CD14-positive monocyte (primary cell): ENCODE measurements at regions not wholly inside any gene's neighbourhood (a gene's known extent, or its start where the extent isn't known, plus 50 kb on each side); places are given as distances from the start of the nearest gene placed in this dataset.

Experiments
- DNase-seq, 3 donors: peaks; one replicate each; pipeline ENCODE4 v3.0.0-alpha.2; 2011 to 2022
- H2AFZ ChIP-seq: 2 replicates; pipeline ENCODE4 v1.6.0; 2012; ENCODE audit warnings: mild to moderate bottlenecking, low read depth, low read length, inconsistent platforms; ENCODE audit not compliant: insufficient read depth, poor library complexity, severe bottlenecking
- H3K27ac ChIP-seq, 2 donors: 1 replicate in 1 of 2; 2 replicates in 1 of 2; pipeline ENCODE4 v1.5.1; 2012 to 2013; ENCODE audit warnings: low read length in 2 of 2, control low read depth in 1 of 2, inconsistent platforms in 1 of 2, low read depth in 1 of 2, mild to moderate bottlenecking in 1 of 2
- H3K27me3 ChIP-seq, 2 donors: one replicate each; pipeline versions ENCODE4 v1.6.0 to v1.6.1; 2011 to 2013; ENCODE audit warnings: low read length in 2 of 2; ENCODE audit not compliant: control insufficient read depth in 2 of 2, insufficient read depth in 2 of 2
- H3K36me3 ChIP-seq, 2 donors: replicated peaks in 1 of 2; 1 replicate in 1 of 2; 2 replicates in 1 of 2; pipeline versions ENCODE4 v1.5.1 to v1.6.1; 2012 to 2013; ENCODE audit warnings: low read length in 2 of 2, control low read depth in 1 of 2, inconsistent platforms in 1 of 2, mild to moderate bottlenecking in 1 of 2; ENCODE audit not compliant: insufficient read depth in 2 of 2, control insufficient read depth in 1 of 2
- H3K4me1 ChIP-seq, 2 donors: 1 replicate in 1 of 2; 2 replicates in 1 of 2; pipeline versions ENCODE4 v1.5.1 to v1.6.1; 2012 to 2013; ENCODE audit warnings: low read length in 2 of 2, control low read depth in 1 of 2, inconsistent platforms in 1 of 2, mild to moderate bottlenecking in 1 of 2, moderate library complexity in 1 of 2; ENCODE audit not compliant: insufficient read depth in 2 of 2, control insufficient read depth in 1 of 2
- H3K4me2 ChIP-seq: replicated peaks from 2 replicates; pipeline ENCODE3; 2012; ENCODE audit warnings: low read length, moderate library complexity, mild to moderate bottlenecking; ENCODE audit not compliant: poor library complexity, severe bottlenecking; ENCODE audit errors: extremely low read depth
- H3K4me3 ChIP-seq, 3 experiments: fragments of 200-600 bp in 1 of 3; sonication (generic) in 1 of 3; replicated peaks in 1 of 3; 1 replicate in 2 of 3; 2 replicates in 1 of 3; pipeline ENCODE4 v1.5.1; 2011 to 2013; ENCODE audit warnings: low read length in 3 of 3, mild to moderate bottlenecking in 3 of 3, control low read depth in 2 of 3, low read depth in 2 of 3, inconsistent platforms in 1 of 3, moderate library complexity in 1 of 3
- H3K79me2 ChIP-seq: 2 replicates; pipeline ENCODE4 v1.6.0; 2012; ENCODE audit warnings: mild to moderate bottlenecking, control low read depth, inconsistent platforms, low read length, moderate library complexity; ENCODE audit not compliant: insufficient read depth
- H3K9ac ChIP-seq: 2 replicates; pipeline ENCODE4 v1.6.0; 2017; ENCODE audit warnings: low read length, mild to moderate bottlenecking; ENCODE audit not compliant: insufficient read depth, poor library complexity, severe bottlenecking
- H3K9me3 ChIP-seq, 2 donors: replicated peaks in 1 of 2; 1 replicate in 1 of 2; 2 replicates in 1 of 2; pipeline versions ENCODE4 v1.5.1 to v1.6.1; 2012 to 2013; ENCODE audit warnings: low read length in 2 of 2, control low read depth in 1 of 2; ENCODE audit not compliant: control insufficient read depth in 1 of 2, insufficient read depth in 1 of 2
- H4K20me1 ChIP-seq: 2 replicates; pipeline ENCODE4 v1.6.0; 2012; ENCODE audit warnings: mild to moderate bottlenecking, low read length, control low read depth, moderate library complexity; ENCODE audit not compliant: insufficient read depth
- H3K27ac Mint-ChIP-seq, 7 donors: one replicate each; pipeline ENCODE4 v1.8.0; 2020; ENCODE audit warnings: mild to moderate bottlenecking in 7 of 7, mixed read lengths in 7 of 7, moderate library complexity in 6 of 7, inconsistent platforms in 2 of 7
- H3K27me3 Mint-ChIP-seq, 3 donors: one replicate each; pipeline ENCODE4 v1.8.0; 2021 to 2022; ENCODE audit warnings: low read depth in 3 of 3, mild to moderate bottlenecking in 3 of 3, mixed read lengths in 3 of 3, moderate library complexity in 3 of 3, inconsistent platforms in 1 of 3
- H3K36me3 Mint-ChIP-seq, 2 donors: one replicate each; pipeline ENCODE4 v1.8.0; 2020; ENCODE audit warnings: mixed read lengths in 2 of 2, inconsistent platforms in 1 of 2, mild to moderate bottlenecking in 1 of 2
- H3K4me1 Mint-ChIP-seq: one replicate; pipeline ENCODE4 v1.8.0; 2020; ENCODE audit warnings: mild to moderate bottlenecking, mixed read lengths
- H3K4me3 Mint-ChIP-seq, 2 donors: one replicate each; pipeline ENCODE4 v1.8.0; 2020; ENCODE audit warnings: mild to moderate bottlenecking in 2 of 2, mixed read lengths in 2 of 2, moderate library complexity in 1 of 2
- H3K9me3 Mint-ChIP-seq, 7 donors: one replicate each; pipeline ENCODE4 v1.8.0; 2020 to 2022; ENCODE audit warnings: mixed read lengths in 7 of 7, mild to moderate bottlenecking in 6 of 7, moderate library complexity in 6 of 7, inconsistent platforms in 2 of 7
- WGBS: methylation state at CpG from one replicate; pipeline ENCODE4 v1.1.5; 2013; ENCODE audit warnings: missing lambda C conversion rate; ENCODE audit not compliant: insufficient coverage; 5-methylcytosine and 5-hydroxymethylcytosine counted together
- intact Hi-C, 2 donors: fragments of 100-400 bp; cut with micrococcal nuclease; formaldehyde crosslinking; loops; one replicate each; pipeline versions ENCODE4 v1.15.0 to v1.15.1; 2023
- TF ChIP-seq, protein P1 (sequence below): fragments of 200-600 bp; IDR thresholded peaks from one replicate; pipeline ENCODE4 v1.8.0; 2022; ENCODE audit warnings: antibody characterized with exemption, mild to moderate bottlenecking

DNA sequence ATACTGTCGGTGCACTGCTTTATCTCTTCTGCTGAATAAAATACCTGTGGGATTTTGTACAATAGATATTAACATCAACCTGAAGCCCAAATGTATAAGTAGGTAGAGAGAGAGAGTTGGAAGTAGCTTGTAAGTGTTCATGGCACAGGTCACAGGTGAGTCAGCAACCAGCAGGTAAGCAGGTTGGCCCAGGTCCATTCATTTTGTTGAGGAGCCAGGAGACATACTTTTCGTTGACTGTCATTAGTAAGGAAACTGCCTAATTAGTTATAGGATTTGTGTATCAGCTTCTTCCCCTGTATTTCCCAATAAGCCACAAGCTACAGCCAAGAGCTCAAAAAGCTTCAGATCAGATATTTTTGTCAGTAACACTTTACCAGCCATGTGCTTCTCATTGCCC is 650.8 kb downstream of the IRX1 start:
- Histone ChIP-seq H3K9me3 (peaks cover 3 to 4% of the 10 kb centered on the region in 2 donors), H3K27me3 (no peaks in the 10 kb centered on the region), H3K9ac (no peak overlapping the region), H3K36me3 (no peaks in the 10 kb centered on the region), H3K79me2 (no peaks in the 10 kb centered on the region), H3K27ac (no peak overlapping the region), H4K20me1 (no peaks in the 10 kb centered on the region), H3K4me1 (no peaks in the 10 kb centered on the region), H3K4me3 (no peak overlapping the region), H3K4me2 (no peak overlapping the region), H2AFZ (no peak overlapping the region)
- intact Hi-C loops, result no loop called here
- 100% methylated on average over 1 of the region's 2 CpGs for WGBS
- H3K4me3 Mint-ChIP-seq, result no peak overlapping the region
- TF ChIP-seq, protein P1, sequence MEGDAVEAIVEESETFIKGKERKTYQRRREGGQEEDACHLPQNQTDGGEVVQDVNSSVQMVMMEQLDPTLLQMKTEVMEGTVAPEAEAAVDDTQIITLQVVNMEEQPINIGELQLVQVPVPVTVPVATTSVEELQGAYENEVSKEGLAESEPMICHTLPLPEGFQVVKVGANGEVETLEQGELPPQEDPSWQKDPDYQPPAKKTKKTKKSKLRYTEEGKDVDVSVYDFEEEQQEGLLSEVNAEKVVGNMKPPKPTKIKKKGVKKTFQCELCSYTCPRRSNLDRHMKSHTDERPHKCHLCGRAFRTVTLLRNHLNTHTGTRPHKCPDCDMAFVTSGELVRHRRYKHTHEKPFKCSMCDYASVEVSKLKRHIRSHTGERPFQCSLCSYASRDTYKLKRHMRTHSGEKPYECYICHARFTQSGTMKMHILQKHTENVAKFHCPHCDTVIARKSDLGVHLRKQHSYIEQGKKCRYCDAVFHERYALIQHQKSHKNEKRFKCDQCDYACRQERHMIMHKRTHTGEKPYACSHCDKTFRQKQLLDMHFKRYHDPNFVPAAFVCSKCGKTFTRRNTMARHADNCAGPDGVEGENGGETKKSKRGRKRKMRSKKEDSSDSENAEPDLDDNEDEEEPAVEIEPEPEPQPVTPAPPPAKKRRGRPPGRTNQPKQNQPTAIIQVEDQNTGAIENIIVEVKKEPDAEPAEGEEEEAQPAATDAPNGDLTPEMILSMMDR, result no peak
- H3K27me3 Mint-ChIP-seq, result peaks cover 0 to 2% (median 2%) of the 10 kb centered on the region in 3 donors
- H3K9me3 Mint-ChIP-seq, result peaks cover 2 to 19% (median 8%) of the 10 kb centered on the region in 7 donors
- no peaks in the 10 kb centered on the region for H3K36me3 Mint-ChIP-seq
- H3K27ac Mint-ChIP-seq, result no peak overlapping the region
- DNase-seq, result no peak
- no peaks in the 10 kb centered on the region for H3K4me1 Mint-ChIP-seq

DNA sequence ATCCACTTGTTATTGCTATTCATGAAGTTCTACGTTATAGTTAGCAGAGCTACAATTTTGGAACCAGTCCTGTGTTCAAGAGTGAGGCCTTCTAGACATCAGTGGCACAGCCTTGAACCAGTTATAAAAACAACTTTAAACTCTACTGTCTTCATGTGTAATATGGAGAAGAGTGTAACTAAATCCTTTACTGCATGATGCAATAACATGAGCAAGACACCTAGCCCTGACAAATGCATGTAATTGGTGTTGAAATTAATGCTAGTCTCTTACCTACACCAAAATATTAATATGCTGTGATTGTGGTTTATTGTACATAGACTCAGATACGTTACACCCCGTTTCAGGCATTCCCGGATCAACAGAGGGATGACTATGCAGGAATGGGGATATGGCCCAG is 654.6 kb downstream of the IRX1 start:
- TF ChIP-seq, protein P1, result no peak
- Histone ChIP-seq H3K36me3 (no peaks in the 10 kb centered on the region), H3K4me3 (no peak overlapping the region), H4K20me1 (no peaks in the 10 kb centered on the region), H3K4me2 (no peak overlapping the region), H2AFZ (no peak overlapping the region), H3K27me3 (no peaks in the 10 kb centered on the region), H3K27ac (no peak overlapping the region), H3K9me3 (peaks cover 4 to 5% of the 10 kb centered on the region in 2 donors), H3K4me1 (no peaks in the 10 kb centered on the region), H3K9ac (no peak overlapping the region), H3K79me2 (no peaks in the 10 kb centered on the region)
- Mint-ChIP-seq H3K4me1 (no peaks in the 10 kb centered on the region), H3K4me3 (no peak overlapping the region), H3K27me3 (peaks cover 0 to 2% (median 2%) of the 10 kb centered on the region in 3 donors), H3K36me3 (no peaks in the 10 kb centered on the region), H3K27ac (no peak overlapping the region), H3K9me3 (peaks cover 0 to 20% (median 4%) of the 10 kb centered on the region in 7 donors)
- intact Hi-C loops, result no loop called here
- no peak for DNase-seq
- WGBS, result 93% methylated on average over 3 of the region's 4 CpGs
